ENCODE measurements at regions not wholly inside any gene's neighbourhood (a gene's known extent, or its start where the extent isn't known, plus 50 kb on each side); places are given as distances from the start of the nearest gene placed in this dataset.

DNA sequence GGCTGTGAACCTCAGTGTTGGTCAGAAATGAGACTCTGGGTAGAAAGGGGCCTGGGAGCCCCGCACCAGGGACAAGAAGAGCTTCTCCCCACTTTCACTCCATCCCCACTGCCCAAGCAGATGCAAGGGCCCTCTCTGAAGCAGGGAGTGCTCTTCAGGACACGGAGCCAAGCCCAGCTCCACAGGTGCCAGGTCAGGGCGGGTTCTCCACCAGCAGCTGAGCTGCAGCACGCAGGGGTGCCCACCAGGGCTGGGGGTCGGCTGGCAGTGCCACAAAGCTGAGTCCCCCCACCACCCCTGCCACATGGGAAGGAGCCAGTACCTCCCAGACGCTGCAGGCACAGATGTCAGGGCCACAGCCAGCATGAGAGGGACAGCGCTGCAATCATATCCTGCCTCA lies 106.2 kb downstream of the INHBB start:
- DNase-seq (ENCODE audit: extremely low read depth, low read depth) = no peak
- TF ChIP-seq CTCF (IDR thresholded peaks at IDR 0.05; ENCODE audit: low read depth, low read length) = no peak

DNA sequence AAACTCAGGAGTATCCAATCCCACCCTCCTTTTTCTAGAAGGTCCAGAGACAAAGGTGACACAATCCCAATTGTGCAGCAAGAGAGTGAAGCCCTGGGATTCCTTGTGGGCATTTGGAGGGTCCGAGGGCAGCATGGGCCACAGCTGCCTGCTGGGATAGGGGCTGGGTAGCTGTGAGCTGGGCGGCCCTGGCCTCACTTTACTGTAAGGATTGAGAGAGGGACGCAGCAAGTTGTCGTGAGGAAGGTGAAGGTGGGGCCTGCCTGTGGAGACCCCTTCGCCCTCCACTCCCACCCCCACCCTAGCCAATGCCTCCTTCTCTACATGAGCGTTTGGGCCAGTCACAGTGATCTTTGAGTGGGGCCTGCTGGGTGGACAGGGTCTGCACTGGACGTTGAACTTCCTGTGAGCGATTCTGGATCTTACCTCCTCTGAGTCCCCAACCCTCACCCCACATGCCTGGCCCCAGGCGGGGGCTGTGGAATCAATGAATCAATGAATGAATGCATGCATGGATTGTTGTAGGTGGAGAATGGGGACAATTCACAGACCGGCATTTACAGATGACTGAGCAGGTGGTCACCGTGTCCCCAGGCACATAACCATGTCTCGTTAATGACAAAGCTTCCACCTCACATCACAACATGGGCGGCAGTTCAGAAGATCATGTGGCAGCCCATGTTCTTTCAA lies 107.2 kb downstream of the INHBB start:
- TF ChIP-seq CTCF (IDR thresholded peaks at IDR 0.05; ENCODE audit: low read depth, low read length) = no peak
- no peak for DNase-seq (ENCODE audit: extremely low read depth, low read depth)

DNA sequence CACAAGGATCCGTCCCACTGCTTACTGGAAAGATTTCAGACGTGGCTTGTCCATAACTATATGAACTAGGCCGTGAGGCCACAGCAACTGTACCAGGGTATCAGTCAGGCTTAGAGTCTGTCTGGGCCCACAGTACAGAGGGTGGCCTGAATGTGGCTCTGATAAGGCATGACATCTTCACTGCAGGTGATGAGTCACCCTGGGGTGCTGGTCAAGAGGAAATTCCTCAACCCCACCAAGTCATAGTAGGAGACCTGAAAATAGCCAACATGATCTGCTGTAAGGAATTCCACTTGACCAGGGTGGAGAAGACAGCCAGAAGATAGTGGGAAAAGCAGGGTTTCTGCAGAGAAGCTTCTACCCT lies 107.7 kb downstream of the INHBB start:
- no peak for DNase-seq (ENCODE audit: extremely low read depth, low read depth)
- TF ChIP-seq CTCF (IDR thresholded peaks at IDR 0.05; ENCODE audit: low read depth, low read length) = no peak

DNA sequence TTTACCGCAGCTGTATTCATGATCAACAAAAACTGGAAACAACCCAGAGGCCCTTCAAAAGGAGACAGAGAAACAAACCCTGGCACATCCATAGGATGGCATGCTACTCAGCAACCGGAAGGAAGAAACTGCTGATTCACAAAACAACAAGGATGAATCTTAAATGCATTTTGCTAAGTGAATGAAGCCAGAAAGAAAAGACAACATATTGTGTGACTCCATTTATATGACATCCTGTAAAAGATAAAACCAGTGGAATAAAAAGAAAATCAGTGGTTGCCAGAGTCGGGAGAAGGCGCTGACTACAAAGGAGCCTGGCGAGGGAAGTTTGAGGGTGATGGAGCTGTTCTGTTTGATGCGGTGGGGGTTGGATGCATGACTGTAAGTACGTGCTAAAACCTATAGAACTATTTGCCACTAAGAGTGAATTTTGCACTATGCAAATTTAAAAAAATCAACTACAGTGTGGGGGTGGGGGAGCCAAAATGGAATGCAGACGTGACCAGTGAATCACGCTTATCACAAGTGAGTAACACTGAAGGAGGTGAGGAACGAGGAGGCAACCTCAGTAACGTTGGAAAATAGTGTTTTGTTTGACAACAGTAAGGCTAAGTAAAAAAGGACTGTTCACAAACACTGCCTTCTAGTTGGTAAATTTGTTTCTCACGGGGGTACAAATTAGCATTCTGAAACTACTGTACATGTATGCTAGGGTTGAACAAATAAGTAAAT lies 108.9 kb downstream of the INHBB start:
- DNase-seq (ENCODE audit: extremely low read depth, low read depth) = no peak
- no peak for TF ChIP-seq CTCF (IDR thresholded peaks at IDR 0.05; ENCODE audit: low read depth, low read length)

DNA sequence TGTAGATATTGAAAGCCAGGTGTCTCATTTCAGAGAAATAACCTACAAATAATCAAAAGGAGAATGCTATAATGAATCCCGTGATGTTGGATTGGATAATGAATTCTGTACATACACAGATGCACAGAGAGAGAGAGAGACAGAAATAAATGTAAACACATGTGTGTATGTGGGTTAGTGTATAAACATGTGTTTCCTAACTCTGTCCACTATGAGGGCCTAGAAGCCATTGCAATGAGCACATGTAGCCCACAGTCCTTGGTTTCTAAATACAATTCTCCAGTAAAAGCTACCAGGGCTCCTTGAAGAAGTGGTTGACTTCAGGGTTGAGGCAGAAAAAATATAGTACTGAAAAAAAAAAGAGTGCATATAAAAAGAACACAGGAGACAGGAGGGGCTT lies 109.5 kb downstream of the INHBB start:
- no peak for DNase-seq (ENCODE audit: extremely low read depth, low read depth)

GRCh38 chr2:120456867-120457266 lies 110.9 kb downstream of the INHBB start:
- DNase-seq (ENCODE audit: extremely low read depth, low read depth) = no peak
- no peak for TF ChIP-seq CTCF (IDR thresholded peaks at IDR 0.05; ENCODE audit: low read depth, low read length)

More for the DNA sequence above, 109.5 kb downstream of the INHBB start:
- no peak for TF ChIP-seq CTCF (IDR thresholded peaks at IDR 0.05; ENCODE audit: low read depth, low read length)

DNA sequence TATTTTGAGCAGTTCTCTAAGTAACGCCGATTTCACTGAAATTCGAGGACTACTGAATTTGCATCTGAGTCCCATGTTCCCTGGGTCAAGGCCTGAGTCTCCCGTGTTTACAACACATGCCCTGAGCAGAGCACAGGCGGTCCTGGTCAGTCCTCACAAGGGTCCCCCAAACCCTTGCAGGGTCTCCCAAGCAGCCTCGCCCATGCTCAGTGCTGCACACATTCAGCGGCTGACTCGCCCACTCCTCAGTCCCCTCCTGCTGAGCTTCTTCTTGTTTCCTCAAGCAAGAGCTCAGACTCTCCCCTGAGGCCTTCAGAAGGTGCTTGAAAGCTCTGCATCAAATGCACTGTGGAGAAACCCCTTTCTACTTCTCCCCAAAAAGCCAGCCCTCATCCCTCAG lies 114.6 kb downstream of the INHBB start:
- no peak for TF ChIP-seq CTCF (IDR thresholded peaks at IDR 0.05; ENCODE audit: low read depth, low read length)
- DNase-seq (ENCODE audit: extremely low read depth, low read depth) = no peak

Measured in AG09319 (cell line).